ENCODE measurements at regions not wholly inside any gene's neighbourhood (a gene's known extent, or its start where the extent isn't known, plus 50 kb on each side); places are given as distances from the start of the nearest gene placed in this dataset.
"Not testable (repeated sequence)": the region's sequence is repeated elsewhere in the genome, so short reads cannot be mapped to it uniquely, and the experiment has no call there.

- Mint-ChIP-seq H3K4me1 (peaks cover 3% of the 10 kb centered on the region), H3K27me3 (no peaks in the 10 kb centered on the region), H3K36me3 (peaks cover 40% of the 10 kb centered on the region), H3K4me3 (no peak overlapping the region), H3K27ac (no peak overlapping the region), H3K9me3 (peaks cover 17% of the 10 kb centered on the region)
- DNase-seq, result no peak
Observed at GRCh38 chr17:63289931-63290330, 156.2 kb downstream of the CYB561 start.

- Mint-ChIP-seq H3K27ac (no peak overlapping the region), H3K36me3 (peaks cover 36% of the 10 kb centered on the region)
Observed at GRCh38 chr17:63290351-63290750, 155.8 kb downstream of the CYB561 start.

GRCh38 chr17:63290784-63291183 is 155.3 kb downstream of the CYB561 start:
- peaks cover 35% of the 10 kb centered on the region for H3K36me3 Mint-ChIP-seq
- peaks cover 7% of the 10 kb centered on the region for H3K4me1 Mint-ChIP-seq
- no peak overlapping the region for H3K4me3 Mint-ChIP-seq
- H3K27ac Mint-ChIP-seq, result no peak overlapping the region
- H3K27me3 Mint-ChIP-seq, result no peaks in the 10 kb centered on the region
- no peak for DNase-seq
- peaks cover 11% of the 10 kb centered on the region for H3K9me3 Mint-ChIP-seq

More at GRCh38 chr17:63290351-63290750, 155.8 kb downstream of the CYB561 start:
- H3K4me3 Mint-ChIP-seq, result no peak overlapping the region
- H3K4me1 Mint-ChIP-seq, result peaks cover 4% of the 10 kb centered on the region
- H3K27me3 Mint-ChIP-seq, result no peaks in the 10 kb centered on the region
- H3K9me3 Mint-ChIP-seq, result peaks cover 13% of the 10 kb centered on the region
- DNase-seq, result no peak

GRCh38 chr17:63291258-63291657 is 154.8 kb downstream of the CYB561 start:
- Mint-ChIP-seq H3K36me3 (peaks cover 39% of the 10 kb centered on the region), H3K4me3 (no peak overlapping the region), H3K27ac (no peak overlapping the region), H3K4me1 (peaks cover 11% of the 10 kb centered on the region), H3K27me3 (no peaks in the 10 kb centered on the region), H3K9me3 (peaks cover 16% of the 10 kb centered on the region)
- no peak for DNase-seq

- Mint-ChIP-seq H3K9me3 (peaks cover 19% of the 10 kb centered on the region), H3K4me1 (peaks cover 11% of the 10 kb centered on the region), H3K27ac (no peak overlapping the region), H3K36me3 (peaks cover 35% of the 10 kb centered on the region), H3K4me3 (no peak overlapping the region), H3K27me3 (no peaks in the 10 kb centered on the region)
- no peak for DNase-seq
Observed at GRCh38 chr17:63292421-63292820, 153.7 kb downstream of the CYB561 start.

GRCh38 chr17:63293323-63294075 is 152.6 kb downstream of the CYB561 start:
- Mint-ChIP-seq H3K9me3 (peaks cover 21% of the 10 kb centered on the region), H3K27ac (no peak overlapping the region), H3K27me3 (no peaks in the 10 kb centered on the region), H3K36me3 (peaks cover 30% of the 10 kb centered on the region), H3K4me1 (peaks cover 11% of the 10 kb centered on the region), H3K4me3 (no peak overlapping the region)
- DNase-seq, result no peak

GRCh38 chr17:63294776-63295175 is 151.3 kb downstream of the CYB561 start:
- DNase-seq, result no peak
- H3K9me3 Mint-ChIP-seq, result peaks cover 29% of the 10 kb centered on the region
- no peak overlapping the region for H3K27ac Mint-ChIP-seq
- H3K4me3 Mint-ChIP-seq, result no peak overlapping the region
- no peaks in the 10 kb centered on the region for H3K27me3 Mint-ChIP-seq
- peaks cover 34% of the 10 kb centered on the region for H3K36me3 Mint-ChIP-seq
- peaks cover 11% of the 10 kb centered on the region for H3K4me1 Mint-ChIP-seq

GRCh38 chr17:63295288-63295687 is 150.8 kb downstream of the CYB561 start:
- Mint-ChIP-seq H3K4me3 (no peak overlapping the region), H3K36me3 (peaks cover 34% of the 10 kb centered on the region), H3K27me3 (no peaks in the 10 kb centered on the region), H3K9me3 (peaks cover 29% of the 10 kb centered on the region), H3K4me1 (peaks cover 11% of the 10 kb centered on the region), H3K27ac (no peak overlapping the region)
- no peak for DNase-seq

- no peak for DNase-seq
- Mint-ChIP-seq H3K36me3 (peaks cover 34% of the 10 kb centered on the region), H3K27me3 (no peaks in the 10 kb centered on the region), H3K4me3 (no peak overlapping the region), H3K4me1 (peaks cover 11% of the 10 kb centered on the region), H3K9me3 (peaks cover 33% of the 10 kb centered on the region), H3K27ac (peak overlapping the region; percentile 44)
Observed at GRCh38 chr17:63295839-63296590, 150.1 kb downstream of the CYB561 start.

- H3K9me3 Mint-ChIP-seq, result peaks cover 42% of the 10 kb centered on the region
- H3K4me1 Mint-ChIP-seq, result peaks cover 11% of the 10 kb centered on the region
- not testable (repeated sequence) for H3K4me3 Mint-ChIP-seq, H3K27ac Mint-ChIP-seq, DNase-seq, H3K27me3 Mint-ChIP-seq
- H3K36me3 Mint-ChIP-seq, result peaks cover 33% of the 10 kb centered on the region
Observed at GRCh38 chr17:63298916-63299315, 147.2 kb downstream of the CYB561 start.

GRCh38 chr17:63304704-63305261 is 141.3 kb downstream of the CYB561 start:
- peaks cover 15% of the 10 kb centered on the region for H3K9me3 Mint-ChIP-seq
- no peak for DNase-seq
- H3K36me3 Mint-ChIP-seq, result peaks cover 9% of the 10 kb centered on the region
- H3K27ac Mint-ChIP-seq, result no peak overlapping the region
- H3K4me1 Mint-ChIP-seq, result peaks cover 3% of the 10 kb centered on the region
- no peaks in the 10 kb centered on the region for H3K27me3 Mint-ChIP-seq
- no peak overlapping the region for H3K4me3 Mint-ChIP-seq

GRCh38 chr17:63305857-63306256 is 140.2 kb downstream of the CYB561 start:
- no peak for DNase-seq
- H3K4me3 Mint-ChIP-seq, result no peak overlapping the region
- H3K27ac Mint-ChIP-seq, result no peak overlapping the region
- H3K4me1 Mint-ChIP-seq, result peaks cover 3% of the 10 kb centered on the region
- H3K27me3 Mint-ChIP-seq, result no peaks in the 10 kb centered on the region
- peaks cover 11% of the 10 kb centered on the region for H3K9me3 Mint-ChIP-seq
- H3K36me3 Mint-ChIP-seq, result peaks cover 10% of the 10 kb centered on the region

GRCh38 chr17:63306855-63307254 is 139.3 kb downstream of the CYB561 start:
- Mint-ChIP-seq H3K27ac (no peak overlapping the region), H3K27me3 (no peaks in the 10 kb centered on the region), H3K4me3 (no peak overlapping the region), H3K9me3 (peaks cover 8% of the 10 kb centered on the region), H3K4me1 (peaks cover 8% of the 10 kb centered on the region), H3K36me3 (peaks cover 10% of the 10 kb centered on the region)
- DNase-seq, result no peak

- Mint-ChIP-seq H3K36me3 (peaks cover 8% of the 10 kb centered on the region), H3K27me3 (no peaks in the 10 kb centered on the region), H3K4me1 (peaks cover 8% of the 10 kb centered on the region), H3K4me3 (no peak overlapping the region), H3K9me3 (peaks cover 4% of the 10 kb centered on the region), H3K27ac (no peak overlapping the region)
- DNase-seq, result no peak
Observed at GRCh38 chr17:63308272-63308671, 137.8 kb downstream of the CYB561 start.

- no peak overlapping the region for H3K4me3 Mint-ChIP-seq
- no peak overlapping the region for H3K27ac Mint-ChIP-seq
- peaks cover 3% of the 10 kb centered on the region for H3K36me3 Mint-ChIP-seq
- DNase-seq, result no peak
- peaks cover 4% of the 10 kb centered on the region for H3K9me3 Mint-ChIP-seq
- H3K27me3 Mint-ChIP-seq, result no peaks in the 10 kb centered on the region
- H3K4me1 Mint-ChIP-seq, result peaks cover 8% of the 10 kb centered on the region
Observed at GRCh38 chr17:63309021-63309420, 137.1 kb downstream of the CYB561 start.
